ENCODE measurements at regions not wholly inside any gene's neighbourhood (a gene's known extent, or its start where the extent isn't known, plus 50 kb on each side); places are given as distances from the start of the nearest gene placed in this dataset.
"Not testable (repeated sequence)": the region's sequence is repeated elsewhere in the genome, so short reads cannot be mapped to it uniquely, and the experiment has no call there.

DNA sequence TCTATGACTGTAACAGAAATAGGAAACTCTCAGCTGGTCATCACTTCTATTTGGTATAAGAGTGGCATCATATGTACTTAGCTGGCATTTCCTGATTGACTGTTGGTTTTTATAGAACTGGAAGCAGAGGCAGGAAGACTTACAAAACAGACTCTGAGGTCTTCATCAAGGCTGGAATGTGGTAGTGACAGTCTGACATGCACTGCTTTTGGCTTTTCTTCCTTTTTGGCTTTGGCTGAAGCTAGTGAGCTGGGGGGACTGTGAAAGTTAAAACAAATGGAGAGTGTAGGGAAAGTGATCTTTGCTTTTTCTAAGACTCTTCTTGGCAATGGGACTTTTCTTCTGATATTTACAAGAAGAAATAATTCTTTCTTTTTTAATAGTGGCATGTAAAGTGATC, 121.1 kb upstream of the SLC4A4 start:
- Mint-ChIP-seq H3K27ac (no peak overlapping the region), H3K27me3 (ENCODE audit: low read depth) (peaks cover 2% of the 10 kb centered on the region), H3K4me3 (ENCODE audit: low read depth) (no peak overlapping the region), H3K9me3 (no peaks in the 10 kb centered on the region), H3K36me3 (ENCODE audit: low read depth) (no peaks in the 10 kb centered on the region), H3K4me1 (ENCODE audit: low read depth) (no peaks in the 10 kb centered on the region)
- intact Hi-C loops (cut with micrococcal nuclease): no loop called here
- no peak for DNase-seq (ENCODE audit: low spot score)

DNA sequence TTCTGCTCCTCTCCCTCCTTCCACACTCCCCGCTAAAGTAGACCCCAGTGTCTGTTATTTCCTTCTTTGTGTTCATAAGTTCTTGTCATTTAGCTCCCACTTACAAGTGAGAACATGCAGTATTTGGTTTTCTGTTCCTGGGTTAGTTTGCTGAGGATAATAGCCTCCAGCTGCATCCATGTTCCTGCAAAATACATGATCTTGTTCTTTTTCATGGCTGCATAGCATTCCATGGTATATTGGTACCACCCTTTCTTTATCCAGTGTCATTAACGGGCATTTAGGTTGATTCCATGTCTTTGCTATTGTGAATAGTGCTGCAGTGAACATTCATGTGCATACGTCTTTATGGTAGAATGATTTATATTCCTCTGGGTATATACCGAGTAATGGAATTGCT, 118.0 kb upstream of the SLC4A4 start:
- intact Hi-C loops (cut with micrococcal nuclease); H3K9me3 Mint-ChIP-seq; H3K27ac Mint-ChIP-seq; H3K27me3 Mint-ChIP-seq (ENCODE audit: low read depth); H3K4me1 Mint-ChIP-seq (ENCODE audit: low read depth); H3K4me3 Mint-ChIP-seq (ENCODE audit: low read depth); H3K36me3 Mint-ChIP-seq (ENCODE audit: low read depth); DNase-seq (ENCODE audit: low spot score): not testable (repeated sequence)

DNA sequence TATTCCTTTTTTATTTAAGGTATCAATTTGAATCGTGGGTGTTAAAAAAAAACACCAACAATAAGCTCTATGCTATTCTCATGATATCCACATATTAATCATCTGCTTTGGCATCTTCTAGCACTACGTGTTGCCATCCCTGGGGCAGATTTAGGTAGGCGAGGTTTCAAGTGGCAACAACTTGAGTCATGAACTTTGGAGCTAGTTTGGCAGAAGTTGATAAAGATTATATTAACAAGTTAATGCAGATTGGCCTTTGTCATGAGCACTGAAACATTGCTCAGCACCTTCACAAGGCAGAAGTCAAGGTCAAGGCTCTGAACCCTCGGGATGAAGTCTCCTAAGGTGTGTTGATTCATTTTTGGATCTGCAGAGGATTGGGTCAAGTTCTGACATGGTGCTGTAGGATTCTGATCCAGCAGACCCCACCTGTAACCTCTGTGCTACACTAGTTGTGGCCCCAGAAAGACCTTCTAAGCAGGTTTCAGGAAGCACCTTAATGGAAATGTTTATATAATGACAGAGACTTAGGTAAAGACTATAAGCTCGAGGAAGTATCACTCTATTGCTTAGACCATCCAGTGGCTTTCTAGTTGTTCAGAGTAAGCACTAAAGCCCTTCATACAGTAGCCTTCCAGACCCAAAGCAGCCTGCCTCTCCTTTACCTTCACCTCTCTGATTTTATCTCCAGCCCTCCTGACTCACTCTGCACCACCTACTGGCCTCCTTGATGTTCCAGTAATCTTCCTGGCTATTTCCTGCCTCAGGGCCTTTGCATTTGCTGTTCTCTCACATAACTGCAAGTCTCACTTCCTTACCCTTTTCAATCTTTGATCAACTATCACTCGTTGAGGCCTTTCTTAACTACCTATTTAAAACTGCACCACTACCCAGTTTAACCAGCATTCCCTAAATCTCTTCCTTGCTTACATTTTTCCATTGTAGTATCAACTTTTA, 117.0 kb upstream of the SLC4A4 start:
- no peak for DNase-seq (ENCODE audit: low spot score)
- Mint-ChIP-seq H3K9me3 (no peaks in the 10 kb centered on the region), H3K4me3 (ENCODE audit: low read depth) (no peak overlapping the region), H3K27ac (no peak overlapping the region), H3K4me1 (ENCODE audit: low read depth) (no peaks in the 10 kb centered on the region), H3K36me3 (ENCODE audit: low read depth) (no peaks in the 10 kb centered on the region), H3K27me3 (ENCODE audit: low read depth) (peaks cover 2% of the 10 kb centered on the region)
- intact Hi-C loops (cut with micrococcal nuclease): no loop called here

DNA sequence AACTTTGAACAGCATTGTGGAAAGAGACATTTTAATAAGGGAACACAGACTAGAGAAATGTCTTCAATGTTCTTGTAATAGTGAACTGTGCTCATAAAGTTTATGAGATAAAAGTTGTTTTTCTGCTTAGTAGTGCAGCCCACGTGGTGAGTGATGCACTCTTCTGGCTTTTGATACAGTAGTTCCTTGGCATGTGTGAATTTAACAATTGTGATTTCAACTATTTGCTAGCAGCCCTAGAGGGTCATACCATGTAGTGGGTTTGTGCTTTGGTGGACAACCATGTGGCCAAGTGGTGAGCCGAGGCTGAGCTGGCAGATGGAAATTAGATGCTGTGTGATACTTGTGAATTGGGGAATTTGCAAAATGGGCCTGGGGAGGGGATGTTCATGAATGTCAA, 116.2 kb upstream of the SLC4A4 start:
- Mint-ChIP-seq H3K36me3 (ENCODE audit: low read depth) (no peaks in the 10 kb centered on the region), H3K27ac (no peak overlapping the region), H3K27me3 (ENCODE audit: low read depth) (peaks cover 2% of the 10 kb centered on the region), H3K4me3 (ENCODE audit: low read depth) (no peak overlapping the region), H3K9me3 (no peaks in the 10 kb centered on the region), H3K4me1 (ENCODE audit: low read depth) (no peaks in the 10 kb centered on the region)
- intact Hi-C loops (cut with micrococcal nuclease): no loop called here
- no peak for DNase-seq (ENCODE audit: low spot score)

DNA sequence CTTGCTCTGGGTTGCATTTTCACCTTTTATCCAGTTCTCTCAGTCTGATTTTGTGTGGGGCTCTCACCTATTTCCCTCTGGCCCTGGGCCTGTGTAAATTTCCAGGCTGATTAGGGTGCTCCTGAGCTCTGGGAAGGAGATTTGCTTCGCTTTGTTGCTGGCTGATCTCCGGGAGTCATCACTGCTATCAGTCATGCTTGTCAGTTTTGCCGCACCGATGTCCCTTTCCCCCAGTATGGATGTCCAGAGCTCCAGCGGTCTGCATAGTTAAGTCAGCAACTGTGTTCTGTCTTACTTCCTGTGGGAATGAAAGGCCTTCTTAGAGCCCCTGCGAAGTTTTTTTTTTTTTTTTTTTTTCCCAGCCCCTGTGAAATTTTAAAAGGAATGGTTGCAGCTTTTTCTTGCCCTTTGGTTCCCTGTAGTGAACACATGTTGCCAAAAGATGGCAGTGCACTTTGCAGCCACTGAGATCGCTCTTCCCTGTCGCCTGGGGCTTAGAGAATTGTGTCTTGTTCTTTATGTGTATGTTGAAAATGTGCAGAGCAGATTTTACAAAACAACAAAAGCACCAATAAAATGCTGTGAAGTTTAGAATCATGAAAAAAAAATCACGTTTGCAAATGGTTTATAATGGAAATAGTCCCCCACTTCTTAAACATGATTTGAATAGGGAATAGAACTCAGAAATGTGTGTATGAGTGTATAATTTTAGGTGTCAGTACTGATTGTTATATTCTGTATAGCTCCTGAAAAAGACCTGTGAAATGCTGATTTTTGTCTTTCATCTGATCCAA, 109.1 kb upstream of the SLC4A4 start:
- H3K9me3 Mint-ChIP-seq: no peaks in the 10 kb centered on the region
- H3K4me1 Mint-ChIP-seq (ENCODE audit: low read depth): no peaks in the 10 kb centered on the region
- intact Hi-C loops (cut with micrococcal nuclease): no loop called here
- peaks cover 9% of the 10 kb centered on the region for H3K27me3 Mint-ChIP-seq (ENCODE audit: low read depth)
- no peak overlapping the region for H3K27ac Mint-ChIP-seq
- H3K4me3 Mint-ChIP-seq (ENCODE audit: low read depth): no peak overlapping the region
- no peak for DNase-seq (ENCODE audit: low spot score)
- H3K36me3 Mint-ChIP-seq (ENCODE audit: low read depth): no peaks in the 10 kb centered on the region

DNA sequence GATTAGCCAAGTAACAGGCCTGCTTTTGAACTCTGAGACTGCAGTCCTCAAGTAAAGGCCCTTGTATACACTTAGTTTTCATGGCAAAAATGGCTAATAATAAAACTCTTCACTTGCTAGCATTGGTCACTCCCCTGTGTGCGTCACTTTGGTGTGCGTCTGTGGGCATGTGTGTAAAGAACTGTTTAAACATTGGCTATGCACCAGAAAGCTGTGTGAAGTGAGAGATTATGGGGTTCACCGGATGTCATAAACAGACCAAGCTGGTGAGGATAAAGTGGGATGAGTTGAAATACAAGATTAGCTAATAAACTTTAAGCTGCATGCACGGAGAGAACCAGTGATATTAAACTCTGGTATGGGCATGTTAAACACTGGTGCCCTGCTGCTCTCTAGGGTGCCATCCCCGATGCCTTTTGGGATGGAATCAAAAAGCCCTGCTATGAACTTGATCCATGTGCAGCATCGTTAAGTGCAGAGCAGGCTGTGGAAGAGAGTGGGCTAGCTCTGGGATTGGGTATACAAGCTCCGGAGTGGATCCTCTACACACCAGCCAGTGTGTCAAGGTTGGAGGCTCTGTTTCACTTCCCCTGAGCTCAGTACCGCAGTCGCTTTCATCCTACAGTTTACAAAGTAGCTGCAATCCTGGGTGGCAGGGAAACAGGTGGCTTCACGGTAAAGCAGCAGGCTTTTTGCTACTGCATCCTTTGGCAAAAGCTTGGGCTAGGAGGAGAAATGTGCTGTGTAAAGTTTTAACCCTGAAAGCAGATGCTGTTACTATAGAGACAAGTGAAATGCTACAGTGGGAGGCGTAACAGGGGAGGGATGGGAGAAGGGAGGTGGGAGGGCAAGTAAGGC, 108.3 kb upstream of the SLC4A4 start:
- Mint-ChIP-seq H3K27me3 (ENCODE audit: low read depth) (peaks cover 12% of the 10 kb centered on the region), H3K4me1 (ENCODE audit: low read depth) (no peaks in the 10 kb centered on the region), H3K9me3 (no peaks in the 10 kb centered on the region), H3K4me3 (ENCODE audit: low read depth) (no peak overlapping the region), H3K36me3 (ENCODE audit: low read depth) (no peaks in the 10 kb centered on the region), H3K27ac (no peak overlapping the region)
- no peak for DNase-seq (ENCODE audit: low spot score)
- intact Hi-C loops (cut with micrococcal nuclease): no loop called here

DNA sequence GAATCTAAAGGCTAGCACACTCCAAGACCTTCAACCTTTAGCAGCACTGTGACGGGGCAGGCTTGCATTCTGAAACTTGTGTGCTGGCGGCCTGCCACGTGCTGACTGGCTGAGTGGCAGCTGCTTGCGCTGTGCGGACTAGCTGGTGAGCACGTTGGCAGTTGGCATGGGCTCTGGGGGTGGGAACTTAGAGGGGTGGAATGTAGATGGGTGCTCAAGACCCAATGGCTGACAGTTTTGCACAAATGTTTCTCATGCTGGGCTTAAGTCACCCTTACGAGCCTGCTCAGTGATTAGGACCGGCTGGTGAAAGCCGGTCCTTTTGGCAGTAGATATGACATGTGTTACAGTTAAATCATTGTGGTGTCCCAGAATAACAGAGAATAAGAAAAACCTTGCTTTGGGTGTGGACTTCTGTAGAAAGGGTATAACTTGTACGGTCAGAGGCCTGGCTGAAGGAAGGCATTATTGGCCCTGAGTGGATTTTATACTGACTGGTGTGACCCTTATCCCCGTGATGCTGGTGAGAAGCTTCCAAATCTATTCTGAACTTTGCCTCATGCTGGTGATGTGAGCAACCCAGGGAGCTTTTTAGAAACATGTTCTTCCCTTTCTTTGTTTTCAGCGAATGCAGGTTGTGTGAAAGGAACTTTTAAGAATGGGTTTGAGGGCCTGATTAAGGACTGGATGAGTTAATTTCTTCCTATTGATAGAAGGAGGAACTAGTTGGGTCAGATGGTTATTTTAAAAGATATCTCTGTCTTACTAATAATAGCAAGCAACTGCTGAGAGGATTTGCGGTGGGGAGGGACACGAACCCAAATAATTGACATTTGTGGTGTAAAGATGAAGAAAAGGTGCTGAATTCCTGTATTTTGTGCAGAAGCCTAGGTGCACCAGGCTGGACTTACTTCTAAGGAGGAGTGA, 107.4 kb upstream of the SLC4A4 start:
- Mint-ChIP-seq H3K4me3 (ENCODE audit: low read depth) (no peak overlapping the region), H3K27ac (no peak overlapping the region), H3K27me3 (ENCODE audit: low read depth) (peaks cover 14% of the 10 kb centered on the region), H3K36me3 (ENCODE audit: low read depth) (no peaks in the 10 kb centered on the region), H3K4me1 (ENCODE audit: low read depth) (no peaks in the 10 kb centered on the region), H3K9me3 (no peaks in the 10 kb centered on the region)
- intact Hi-C loops (cut with micrococcal nuclease): no loop called here
- DNase-seq (ENCODE audit: low spot score): no peak

DNA sequence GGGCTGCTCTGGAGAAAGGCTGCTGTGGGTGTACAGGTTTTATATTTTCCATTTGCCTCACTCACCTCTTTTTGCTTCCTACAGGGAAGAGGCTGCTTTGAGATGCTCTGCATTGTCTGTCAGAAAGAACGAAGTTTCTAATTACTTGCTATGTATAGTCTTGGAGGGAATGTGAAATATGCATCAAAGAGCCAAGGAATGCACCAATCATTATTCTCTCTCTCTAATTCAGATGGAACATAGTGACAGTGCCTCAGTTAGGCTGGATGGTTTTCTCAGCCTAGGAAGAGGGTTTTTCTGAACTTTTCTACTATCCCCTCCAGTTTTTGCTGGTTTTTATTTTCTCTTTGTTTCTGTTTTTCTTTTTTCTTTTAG, 106.8 kb upstream of the SLC4A4 start:
- intact Hi-C loops (cut with micrococcal nuclease): no loop called here
- H3K4me1 Mint-ChIP-seq (ENCODE audit: low read depth): no peaks in the 10 kb centered on the region
- no peaks in the 10 kb centered on the region for H3K36me3 Mint-ChIP-seq (ENCODE audit: low read depth)
- H3K9me3 Mint-ChIP-seq: no peaks in the 10 kb centered on the region
- no peak overlapping the region for H3K27ac Mint-ChIP-seq
- no peak for DNase-seq (ENCODE audit: low spot score)
- H3K4me3 Mint-ChIP-seq (ENCODE audit: low read depth): no peak overlapping the region
- H3K27me3 Mint-ChIP-seq (ENCODE audit: low read depth): peaks cover 14% of the 10 kb centered on the region

DNA sequence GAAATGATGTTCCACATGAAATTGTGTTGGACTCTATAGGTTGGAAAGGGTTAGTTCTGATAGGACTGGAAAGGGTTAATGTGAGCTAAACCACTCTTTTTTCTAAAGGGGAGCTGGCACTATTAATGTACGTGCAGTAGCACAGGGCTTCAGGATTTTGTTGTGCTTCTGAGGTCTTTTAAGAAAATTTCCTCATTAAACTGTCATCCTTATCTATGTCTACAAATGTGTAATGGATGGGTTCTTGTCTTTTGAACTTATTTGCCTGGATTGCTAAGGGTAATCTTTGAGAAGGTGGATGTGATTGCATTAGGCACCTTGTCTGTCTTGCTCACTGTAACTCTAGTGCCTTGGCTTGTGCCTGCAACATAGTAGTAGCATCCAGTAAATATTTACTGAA, 106.0 kb upstream of the SLC4A4 start:
- Mint-ChIP-seq H3K4me3 (ENCODE audit: low read depth) (no peak overlapping the region), H3K36me3 (ENCODE audit: low read depth) (no peaks in the 10 kb centered on the region), H3K27ac (no peak overlapping the region), H3K4me1 (ENCODE audit: low read depth) (no peaks in the 10 kb centered on the region), H3K27me3 (ENCODE audit: low read depth) (peaks cover 14% of the 10 kb centered on the region), H3K9me3 (no peaks in the 10 kb centered on the region)
- intact Hi-C loops (cut with micrococcal nuclease): no loop called here
- DNase-seq (ENCODE audit: low spot score): no peak

DNA sequence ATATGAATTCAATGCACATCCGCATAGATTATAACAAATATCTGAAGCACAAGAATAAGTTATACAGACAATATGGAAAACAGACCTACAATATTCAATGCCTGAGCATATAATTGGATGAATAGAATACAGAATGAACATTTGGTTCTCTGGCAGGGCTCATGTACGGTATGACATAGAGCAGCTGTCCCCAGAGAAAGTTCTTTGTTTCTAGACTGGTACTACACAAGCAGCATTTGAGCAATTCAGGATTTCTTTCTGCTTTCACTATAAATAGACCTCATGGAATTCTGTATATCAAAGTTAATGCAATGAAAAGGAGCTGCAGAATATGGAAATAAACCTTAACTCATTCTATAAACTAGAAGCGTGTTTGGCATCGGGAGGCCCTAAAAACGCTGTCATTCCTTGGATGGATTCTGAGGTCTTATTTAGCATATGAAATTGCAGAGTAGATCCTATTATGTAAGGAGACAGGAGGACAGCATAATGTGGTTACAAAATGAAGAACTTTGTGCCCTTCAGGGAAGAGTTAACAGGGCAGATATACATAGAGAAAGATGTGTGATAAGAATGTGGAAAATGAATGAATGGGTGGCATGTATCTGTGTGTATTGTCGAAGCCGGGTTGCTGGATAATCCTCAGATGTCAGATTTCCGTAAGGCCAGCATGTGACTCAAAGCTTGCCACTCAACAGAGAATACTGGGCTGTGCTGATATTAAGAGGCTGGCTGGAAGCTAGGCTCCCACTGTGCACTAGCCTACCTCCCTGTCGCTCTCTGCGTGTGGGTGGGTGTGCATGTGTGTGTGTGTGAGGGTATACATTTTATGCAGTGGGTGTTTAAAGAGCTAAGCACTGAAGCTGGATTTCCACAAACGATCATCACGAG, 103.3 kb upstream of the SLC4A4 start:
- Mint-ChIP-seq H3K4me3 (ENCODE audit: low read depth) (no peak overlapping the region), H3K9me3 (no peaks in the 10 kb centered on the region), H3K27me3 (ENCODE audit: low read depth) (peaks cover 10% of the 10 kb centered on the region), H3K36me3 (ENCODE audit: low read depth) (no peaks in the 10 kb centered on the region), H3K4me1 (ENCODE audit: low read depth) (no peaks in the 10 kb centered on the region), H3K27ac (no peak overlapping the region)
- intact Hi-C loops (cut with micrococcal nuclease): no loop called here
- no peak for DNase-seq (ENCODE audit: low spot score)

DNA sequence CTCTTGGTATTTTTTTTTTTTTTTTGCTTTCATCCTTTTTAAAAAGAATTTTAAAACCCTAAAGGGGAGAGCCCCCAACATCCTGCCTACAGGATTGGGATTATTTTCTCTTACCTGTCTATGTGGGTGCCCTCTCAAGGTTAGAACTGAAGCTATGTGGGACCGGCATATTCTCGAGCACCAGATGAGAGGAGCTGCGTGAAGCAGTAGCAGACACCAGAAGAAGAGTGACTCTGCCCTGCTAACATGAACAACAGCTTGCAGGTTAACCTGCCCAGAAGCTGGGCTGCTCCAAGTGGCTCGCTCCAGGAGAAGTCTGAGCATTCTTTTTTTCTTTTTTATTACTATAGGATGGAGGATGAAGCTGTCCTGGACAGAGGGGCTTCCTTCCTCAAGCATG, 102.6 kb upstream of the SLC4A4 start:
- peaks cover 10% of the 10 kb centered on the region for H3K27me3 Mint-ChIP-seq (ENCODE audit: low read depth)
- no peaks in the 10 kb centered on the region for H3K9me3 Mint-ChIP-seq
- H3K4me1 Mint-ChIP-seq (ENCODE audit: low read depth): no peaks in the 10 kb centered on the region
- intact Hi-C loops (cut with micrococcal nuclease): no loop called here
- no peak overlapping the region for H3K27ac Mint-ChIP-seq
- H3K36me3 Mint-ChIP-seq (ENCODE audit: low read depth): no peaks in the 10 kb centered on the region
- no peak for DNase-seq (ENCODE audit: low spot score)
- no peak overlapping the region for H3K4me3 Mint-ChIP-seq (ENCODE audit: low read depth)
